MM.1S (cell line): ENCODE measurements at regions not wholly inside any gene's neighbourhood (a gene's known extent, or its start where the extent isn't known, plus 50 kb on each side); places are given as distances from the start of the nearest gene placed in this dataset.

ENCODE experiments used
- DNase-seq: peaks from one replicate; pipeline ENCODE4 v3.0.0-alpha.2; 2015
- H2AFZ ChIP-seq: fragments of 300-600 bp; sonication (generic); 2 replicates; pipeline ENCODE4 v1.6.0; 2016; ENCODE audit warnings: antibody characterized with exemption, low read length
- H3F3A ChIP-seq: fragments of 300-600 bp; sonication (generic); 2 replicates; pipeline ENCODE4 v1.6.1; 2016; ENCODE audit warnings: mild to moderate bottlenecking, antibody characterized with exemption, low read length, moderate library complexity, mixed read lengths; ENCODE audit not compliant: insufficient read depth
- H3K27ac ChIP-seq: fragments of 300-600 bp; sonication (generic); 2 replicates; pipeline ENCODE4 v1.5.1; 2016; ENCODE audit warnings: mild to moderate bottlenecking, low read length
- H3K27me3 ChIP-seq: fragments of 300-600 bp; sonication (generic); replicated peaks from 2 replicates; pipeline ENCODE4 v1.6.0; 2016; ENCODE audit warnings: low read length; ENCODE audit not compliant: insufficient read depth
- H3K36me3 ChIP-seq: fragments of 300-600 bp; sonication (generic); replicated peaks from 2 replicates; pipeline ENCODE4 v1.6.1; 2016; ENCODE audit warnings: mild to moderate bottlenecking, low read length, mixed read lengths; ENCODE audit not compliant: insufficient read depth
- H3K4me1 ChIP-seq: fragments of 300-600 bp; sonication (generic); 2 replicates; pipeline ENCODE4 v1.6.1; 2016; ENCODE audit warnings: low read length, mixed read lengths
- H3K4me2 ChIP-seq: fragments of 300-600 bp; sonication (generic); 2 replicates; pipeline ENCODE4 v1.6.0; 2016; ENCODE audit warnings: low read depth, low read length
- H3K4me3 ChIP-seq: fragments of 300-600 bp; sonication (generic); 2 replicates; pipeline ENCODE4 v1.5.1; 2016; ENCODE audit warnings: low read length, mixed read lengths
- H3K79me2 ChIP-seq: fragments of 300-600 bp; sonication (generic); 2 replicates; pipeline ENCODE4 v1.6.1; 2016; ENCODE audit warnings: mixed run types, low read length, mixed read lengths
- H3K9ac ChIP-seq: fragments of 300-600 bp; sonication (generic); 2 replicates; pipeline ENCODE4 v1.6.1; 2016; ENCODE audit warnings: low read length, mixed read lengths
- H3K9me2 ChIP-seq: fragments of 300-600 bp; sonication (generic); replicated peaks from 2 replicates; pipeline ENCODE4 v1.6.1; 2016; ENCODE audit warnings: mild to moderate bottlenecking, low read length, mixed read lengths; ENCODE audit not compliant: insufficient read depth
- H3K9me3 ChIP-seq: fragments of 300-600 bp; sonication (generic); replicated peaks from 2 replicates; pipeline ENCODE4 v1.6.1; 2016; ENCODE audit warnings: mild to moderate bottlenecking, low read length, mixed read lengths; ENCODE audit not compliant: insufficient read depth
- H4K20me1 ChIP-seq: fragments of 300-600 bp; sonication (generic); 2 replicates; pipeline ENCODE4 v1.6.1; 2016; ENCODE audit warnings: mild to moderate bottlenecking, low read length, moderate library complexity, mixed read lengths; ENCODE audit not compliant: insufficient read depth
- EZH2 ChIP-seq: fragments of 300-600 bp; sonication (generic); optimal IDR thresholded peaks from 2 replicates; pipeline ENCODE3; 2017; ENCODE audit warnings: low read depth, mild to moderate bottlenecking, antibody characterized with exemption, low read length, mixed read lengths
- EZH2phosphoT487 ChIP-seq: fragments of 300-600 bp; sonication (generic); IDR thresholded peaks from 2 replicates; pipeline ENCODE4 v1.6.1; 2018; ENCODE audit warnings: antibody characterized with exemption, low read length
- TF ChIP-seq, protein P1 (sequence below): fragments of 300-600 bp; sonication (generic); IDR thresholded peaks from 2 replicates; pipeline ENCODE4 v1.5.1; 2016; ENCODE audit warnings: antibody characterized with exemption, low read length, mixed read lengths

- no peak for DNase-seq
- no peak overlapping the region for H3K4me2 ChIP-seq
- H3K9me2 ChIP-seq = no peaks in the 10 kb centered on the region
- no peaks in the 10 kb centered on the region for H3F3A ChIP-seq
- H3K27ac ChIP-seq = no peak overlapping the region
- H3K36me3 ChIP-seq = no peaks in the 10 kb centered on the region
- H3K4me1 ChIP-seq = no peaks in the 10 kb centered on the region
- H2AFZ ChIP-seq = no peak overlapping the region
- no peaks in the 10 kb centered on the region for H3K9me3 ChIP-seq
- no peak overlapping the region for H3K9ac ChIP-seq
- H4K20me1 ChIP-seq = no peaks in the 10 kb centered on the region
- TF ChIP-seq, protein P1, sequence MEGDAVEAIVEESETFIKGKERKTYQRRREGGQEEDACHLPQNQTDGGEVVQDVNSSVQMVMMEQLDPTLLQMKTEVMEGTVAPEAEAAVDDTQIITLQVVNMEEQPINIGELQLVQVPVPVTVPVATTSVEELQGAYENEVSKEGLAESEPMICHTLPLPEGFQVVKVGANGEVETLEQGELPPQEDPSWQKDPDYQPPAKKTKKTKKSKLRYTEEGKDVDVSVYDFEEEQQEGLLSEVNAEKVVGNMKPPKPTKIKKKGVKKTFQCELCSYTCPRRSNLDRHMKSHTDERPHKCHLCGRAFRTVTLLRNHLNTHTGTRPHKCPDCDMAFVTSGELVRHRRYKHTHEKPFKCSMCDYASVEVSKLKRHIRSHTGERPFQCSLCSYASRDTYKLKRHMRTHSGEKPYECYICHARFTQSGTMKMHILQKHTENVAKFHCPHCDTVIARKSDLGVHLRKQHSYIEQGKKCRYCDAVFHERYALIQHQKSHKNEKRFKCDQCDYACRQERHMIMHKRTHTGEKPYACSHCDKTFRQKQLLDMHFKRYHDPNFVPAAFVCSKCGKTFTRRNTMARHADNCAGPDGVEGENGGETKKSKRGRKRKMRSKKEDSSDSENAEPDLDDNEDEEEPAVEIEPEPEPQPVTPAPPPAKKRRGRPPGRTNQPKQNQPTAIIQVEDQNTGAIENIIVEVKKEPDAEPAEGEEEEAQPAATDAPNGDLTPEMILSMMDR = no peak
- TF ChIP-seq EZH2 (no peak), EZH2phosphoT487 (no peak)
- H3K4me3 ChIP-seq = no peak overlapping the region
- H3K27me3 ChIP-seq = no peaks in the 10 kb centered on the region
- no peaks in the 10 kb centered on the region for H3K79me2 ChIP-seq
Observed at GRCh38 chr9:7320841-7321240, 478.7 kb downstream of the DMAC1 start.

DNA sequence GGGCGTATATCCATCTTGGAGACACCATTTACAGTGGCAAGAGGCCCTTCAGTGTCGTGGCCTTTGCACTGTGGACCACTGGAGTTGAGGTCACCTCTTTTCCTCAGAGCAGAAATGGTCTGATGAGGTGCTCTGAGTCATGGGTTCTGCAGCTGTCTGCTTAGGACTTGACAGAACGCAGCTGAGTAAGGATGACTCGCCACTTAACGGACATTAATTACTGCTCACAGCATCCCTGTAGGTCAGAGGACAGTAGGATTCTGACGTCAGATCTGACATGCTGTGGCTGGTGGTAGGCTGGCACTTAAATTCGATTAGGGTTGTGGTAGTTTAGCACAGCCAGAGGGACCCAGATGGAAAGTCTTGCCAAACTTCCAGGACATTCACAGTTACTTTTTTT is 479.4 kb downstream of the DMAC1 start:
- DNase-seq = no peak
- no peaks in the 10 kb centered on the region for H3K9me2 ChIP-seq
- no peaks in the 10 kb centered on the region for H4K20me1 ChIP-seq
- no peak overlapping the region for H2AFZ ChIP-seq
- no peaks in the 10 kb centered on the region for H3K79me2 ChIP-seq
- H3F3A ChIP-seq = no peaks in the 10 kb centered on the region
- H3K4me1 ChIP-seq = no peaks in the 10 kb centered on the region
- H3K9me3 ChIP-seq = no peaks in the 10 kb centered on the region
- no peak overlapping the region for H3K27ac ChIP-seq
- H3K9ac ChIP-seq = no peak overlapping the region
- no peak overlapping the region for H3K4me3 ChIP-seq
- H3K27me3 ChIP-seq = no peaks in the 10 kb centered on the region
- no peak overlapping the region for H3K4me2 ChIP-seq
- H3K36me3 ChIP-seq = no peaks in the 10 kb centered on the region
- TF ChIP-seq EZH2phosphoT487 = no peak
- TF ChIP-seq, protein P1 = no peak
- TF ChIP-seq EZH2 = no peak

- Histone ChIP-seq H3K4me1 (no peaks in the 10 kb centered on the region), H2AFZ (no peak overlapping the region), H3K9me2 (no peaks in the 10 kb centered on the region), H3K9me3 (no peaks in the 10 kb centered on the region), H3K79me2 (no peaks in the 10 kb centered on the region), H3K27me3 (no peaks in the 10 kb centered on the region), H3K9ac (no peak overlapping the region), H3K36me3 (no peaks in the 10 kb centered on the region), H3F3A (no peaks in the 10 kb centered on the region), H4K20me1 (no peaks in the 10 kb centered on the region), H3K27ac (no peak overlapping the region), H3K4me3 (no peak overlapping the region), H3K4me2 (no peak overlapping the region)
- DNase-seq = no peak
- TF ChIP-seq EZH2 (no peak), EZH2phosphoT487 (no peak)
- TF ChIP-seq, protein P1 = no peak
Observed at GRCh38 chr9:7318920-7319319, 480.7 kb downstream of the DMAC1 start.
